GM21529 (cell line): ENCODE measurements at regions not wholly inside any gene's neighbourhood (a gene's known extent, or its start where the extent isn't known, plus 50 kb on each side); places are given as distances from the start of the nearest gene placed in this dataset.
"Not testable (repeated sequence)": the region's sequence is repeated elsewhere in the genome, so short reads cannot be mapped to it uniquely, and the experiment has no call there.

Experiments used
- ATAC-seq: cut with Tn5 transposase; IDR thresholded peaks from one replicate; pipeline ENCODE4 v1.9.1; 2021; ENCODE audit not compliant: unreplicated experiment

- ATAC-seq, result no peak
Measured at GRCh38 chr20:11162026-11162775, 488.4 kb upstream of the JAG1 start.

- no peak for ATAC-seq
Measured at GRCh38 chr20:11165789-11166188, 492.0 kb upstream of the JAG1 start.

- ATAC-seq, result no peak
Measured at GRCh38 chr20:11166712-11167111, 492.9 kb upstream of the JAG1 start.

- no peak for ATAC-seq
Measured at GRCh38 chr20:11168026-11168425, 494.2 kb upstream of the JAG1 start.

GRCh38 chr20:11170025-11170424 is 496.2 kb upstream of the JAG1 start:
- ATAC-seq, result no peak

- ATAC-seq, result no peak
Measured at GRCh38 chr20:11170565-11170964, 496.8 kb upstream of the JAG1 start.

GRCh38 chr20:11172881-11173280 is 499.1 kb upstream of the JAG1 start:
- no peak for ATAC-seq

GRCh38 chr20:11173916-11174315 is 500.1 kb upstream of the JAG1 start:
- no peak for ATAC-seq

- no peak for ATAC-seq
Measured at GRCh38 chr20:11174861-11175260, 501.1 kb upstream of the JAG1 start.

- ATAC-seq, result no peak
Measured at GRCh38 chr20:11176431-11176830, 502.6 kb upstream of the JAG1 start.

GRCh38 chr20:11178946-11179654 is 505.3 kb upstream of the JAG1 start:
- ATAC-seq, result no peak

GRCh38 chr20:11180186-11180585 is 506.4 kb upstream of the JAG1 start:
- no peak for ATAC-seq

GRCh38 chr20:11181129-11181528 is 507.3 kb upstream of the JAG1 start:
- not testable (repeated sequence) for ATAC-seq

GRCh38 chr20:11181966-11182365 is 508.2 kb upstream of the JAG1 start:
- ATAC-seq, result no peak

- no peak for ATAC-seq
Measured at GRCh38 chr20:11182720-11183119, 508.9 kb upstream of the JAG1 start.

GRCh38 chr20:11186301-11187008 is 512.7 kb upstream of the JAG1 start:
- ATAC-seq, result no peak

GRCh38 chr20:11188843-11189603 is 515.2 kb upstream of the JAG1 start:
- ATAC-seq, result no peak

- ATAC-seq, result no peak
Measured at GRCh38 chr20:11190741-11191140, 516.9 kb upstream of the JAG1 start.

GRCh38 chr20:11192106-11192505 is 518.3 kb upstream of the JAG1 start:
- no peak for ATAC-seq

GRCh38 chr20:11193241-11193640 is 519.4 kb upstream of the JAG1 start:
- no peak for ATAC-seq

GRCh38 chr20:11195169-11195568 is 521.4 kb upstream of the JAG1 start:
- no peak for ATAC-seq
